ENCODE measurements at regions not wholly inside any gene's neighbourhood (a gene's known extent, or its start where the extent isn't known, plus 50 kb on each side); places are given as distances from the start of the nearest gene placed in this dataset.

DNA sequence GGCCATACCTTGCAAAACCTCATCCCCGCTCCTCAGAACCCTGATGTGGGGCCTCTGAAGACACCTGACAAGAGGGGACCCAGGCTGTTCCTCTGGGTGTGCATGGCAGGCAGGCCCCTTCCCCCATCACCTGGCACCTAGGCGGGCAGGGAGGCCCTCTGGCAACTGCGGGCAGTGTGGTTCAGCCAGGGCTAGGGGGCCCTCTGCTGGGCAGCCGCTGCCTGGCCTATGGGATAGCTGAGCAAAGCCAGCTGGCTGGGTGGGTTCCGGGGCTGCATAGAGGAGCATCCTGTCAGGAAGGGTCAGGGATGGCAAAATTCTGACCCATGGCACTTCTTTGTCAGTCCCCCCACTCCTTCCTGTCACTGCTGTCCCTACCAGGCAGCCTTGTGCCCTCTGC lies 228.7 kb upstream of the ASIC2 start (continued):
- no peak for TF ChIP-seq PATZ1 (CRISPR knock-in tag; IDR thresholded peaks at IDR 0.05; ENCODE audit: borderline replicate concordance)
- TF ChIP-seq TCF4 (CRISPR knock-in tag; IDR thresholded peaks at IDR 0.05; ENCODE audit: borderline replicate concordance) = no peak
- TF ChIP-seq, protein P1, sequence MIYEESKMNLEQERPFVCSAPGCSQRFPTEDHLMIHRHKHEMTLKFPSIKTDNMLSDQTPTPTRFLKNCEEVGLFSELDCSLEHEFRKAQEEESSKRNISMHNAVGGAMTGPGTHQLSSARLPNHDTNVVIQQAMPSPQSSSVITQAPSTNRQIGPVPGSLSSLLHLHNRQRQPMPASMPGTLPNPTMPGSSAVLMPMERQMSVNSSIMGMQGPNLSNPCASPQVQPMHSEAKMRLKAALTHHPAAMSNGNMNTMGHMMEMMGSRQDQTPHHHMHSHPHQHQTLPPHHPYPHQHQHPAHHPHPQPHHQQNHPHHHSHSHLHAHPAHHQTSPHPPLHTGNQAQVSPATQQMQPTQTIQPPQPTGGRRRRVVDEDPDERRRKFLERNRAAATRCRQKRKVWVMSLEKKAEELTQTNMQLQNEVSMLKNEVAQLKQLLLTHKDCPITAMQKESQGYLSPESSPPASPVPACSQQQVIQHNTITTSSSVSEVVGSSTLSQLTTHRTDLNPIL (CRISPR knock-in tag; IDR thresholded peaks at IDR 0.05; ENCODE audit: low read depth) = no peak
- no peak for TF ChIP-seq RARB (CRISPR knock-in tag; IDR thresholded peaks at IDR 0.05)
- TF ChIP-seq ZNF70 (CRISPR knock-in tag; IDR thresholded peaks at IDR 0.05) = no peak
- no peak for TF ChIP-seq OSR1 (CRISPR knock-in tag; IDR thresholded peaks at IDR 0.05)

DNA sequence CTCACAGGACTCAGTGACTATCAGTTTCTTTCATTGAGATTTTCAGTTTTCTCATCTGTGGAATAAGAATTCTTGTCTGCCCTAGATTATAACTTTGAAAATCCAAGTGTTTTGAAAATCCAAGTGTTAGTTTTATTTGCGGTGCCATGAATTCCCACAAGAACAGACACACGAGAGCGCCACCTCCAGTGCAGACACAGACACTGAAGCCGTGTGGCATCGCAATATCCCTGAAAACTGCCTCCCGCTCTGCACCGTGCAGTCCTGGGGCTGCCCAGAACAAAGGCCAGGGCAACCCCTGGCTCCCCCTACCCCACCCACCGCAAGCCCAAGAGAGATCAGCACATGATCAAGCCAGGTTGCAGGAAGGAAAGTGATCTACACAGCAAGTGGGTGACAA lies 229.5 kb upstream of the ASIC2 start:
- TF ChIP-seq, protein P1 (CRISPR knock-in tag; IDR thresholded peaks at IDR 0.05; ENCODE audit: low read depth) = no peak
- TF ChIP-seq ZFP30 (CRISPR knock-in tag; IDR thresholded peaks at IDR 0.05) (no peak), PPARA (CRISPR knock-in tag; IDR thresholded peaks at IDR 0.05; ENCODE audit: borderline replicate concordance) (no peak), TCF4 (CRISPR knock-in tag; IDR thresholded peaks at IDR 0.05; ENCODE audit: borderline replicate concordance) (no peak), ZNF70 (CRISPR knock-in tag; IDR thresholded peaks at IDR 0.05) (no peak), SNAI2 (CRISPR knock-in tag; IDR thresholded peaks at IDR 0.05) (no peak), RARB (CRISPR knock-in tag; IDR thresholded peaks at IDR 0.05) (no peak), PATZ1 (CRISPR knock-in tag; IDR thresholded peaks at IDR 0.05; ENCODE audit: borderline replicate concordance) (no peak), ZNF8 (CRISPR knock-in tag; IDR thresholded peaks at IDR 0.05) (no peak), CSRNP3 (CRISPR knock-in tag; IDR thresholded peaks at IDR 0.05) (no peak), ARNTL (CRISPR knock-in tag; IDR thresholded peaks at IDR 0.05; ENCODE audit: borderline replicate concordance, low read depth) (no peak), GLIS3 (CRISPR knock-in tag; IDR thresholded peaks at IDR 0.05) (no peak), ZFP3 (CRISPR knock-in tag; IDR thresholded peaks at IDR 0.05) (no peak), ZNF565 (CRISPR knock-in tag; conservative IDR thresholded peaks at IDR 0.05; ENCODE audit: low read depth) (no peak), ESRRG (CRISPR knock-in tag; IDR thresholded peaks at IDR 0.05) (no peak), BACH2 (CRISPR knock-in tag; IDR thresholded peaks at IDR 0.05; ENCODE audit: borderline replicate concordance) (no peak), TOX (CRISPR knock-in tag; IDR thresholded peaks at IDR 0.05; ENCODE audit: borderline replicate concordance) (no peak), POU6F1 (CRISPR knock-in tag; IDR thresholded peaks at IDR 0.05; ENCODE audit: borderline replicate concordance, low read depth) (no peak), ISL1 (CRISPR knock-in tag; IDR thresholded peaks at IDR 0.05) (no peak)
- TF ChIP-seq, protein P2, sequence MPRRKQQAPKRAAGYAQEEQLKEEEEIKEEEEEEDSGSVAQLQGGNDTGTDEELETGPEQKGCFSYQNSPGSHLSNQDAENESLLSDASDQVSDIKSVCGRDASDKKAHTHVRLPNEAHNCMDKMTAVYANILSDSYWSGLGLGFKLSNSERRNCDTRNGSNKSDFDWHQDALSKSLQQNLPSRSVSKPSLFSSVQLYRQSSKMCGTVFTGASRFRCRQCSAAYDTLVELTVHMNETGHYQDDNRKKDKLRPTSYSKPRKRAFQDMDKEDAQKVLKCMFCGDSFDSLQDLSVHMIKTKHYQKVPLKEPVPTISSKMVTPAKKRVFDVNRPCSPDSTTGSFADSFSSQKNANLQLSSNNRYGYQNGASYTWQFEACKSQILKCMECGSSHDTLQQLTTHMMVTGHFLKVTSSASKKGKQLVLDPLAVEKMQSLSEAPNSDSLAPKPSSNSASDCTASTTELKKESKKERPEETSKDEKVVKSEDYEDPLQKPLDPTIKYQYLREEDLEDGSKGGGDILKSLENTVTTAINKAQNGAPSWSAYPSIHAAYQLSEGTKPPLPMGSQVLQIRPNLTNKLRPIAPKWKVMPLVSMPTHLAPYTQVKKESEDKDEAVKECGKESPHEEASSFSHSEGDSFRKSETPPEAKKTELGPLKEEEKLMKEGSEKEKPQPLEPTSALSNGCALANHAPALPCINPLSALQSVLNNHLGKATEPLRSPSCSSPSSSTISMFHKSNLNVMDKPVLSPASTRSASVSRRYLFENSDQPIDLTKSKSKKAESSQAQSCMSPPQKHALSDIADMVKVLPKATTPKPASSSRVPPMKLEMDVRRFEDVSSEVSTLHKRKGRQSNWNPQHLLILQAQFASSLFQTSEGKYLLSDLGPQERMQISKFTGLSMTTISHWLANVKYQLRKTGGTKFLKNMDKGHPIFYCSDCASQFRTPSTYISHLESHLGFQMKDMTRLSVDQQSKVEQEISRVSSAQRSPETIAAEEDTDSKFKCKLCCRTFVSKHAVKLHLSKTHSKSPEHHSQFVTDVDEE (CRISPR knock-in tag; IDR thresholded peaks at IDR 0.05) = no peak
- no peak for ATAC-seq
